HL-60 (cell line): ENCODE measurements at regions not wholly inside any gene's neighbourhood (a gene's known extent, or its start where the extent isn't known, plus 50 kb on each side); places are given as distances from the start of the nearest gene placed in this dataset.

Source experiments
- DNase-seq, 2 experiments: peaks; one replicate each; pipeline ENCODE4 v3.0.0-alpha.2; 2010 to 2020; ENCODE audit warnings: low read depth in 1 of 2, low spot score in 1 of 2
- H3K27ac ChIP-seq: fragments of 250-450 bp; sonication (Bioruptor Pico); replicated peaks from 2 replicates; pipeline ENCODE4 v1.5.1; 2020; ENCODE audit warnings: mild to moderate bottlenecking, moderate library complexity
- H3K27me3 ChIP-seq: fragments of 250-450 bp; sonication (Bioruptor Pico); 2 replicates; pipeline ENCODE4 v1.5.1; 2021; ENCODE audit warnings: mild to moderate bottlenecking, moderate library complexity; ENCODE audit not compliant: insufficient read depth, poor library complexity, severe bottlenecking
- H3K4me3 ChIP-seq: replicated peaks from 2 replicates; pipeline ENCODE4 v1.5.1; 2011; ENCODE audit warnings: mild to moderate bottlenecking, control low read depth, low read length; ENCODE audit not compliant: insufficient read depth
- GABPA ChIP-seq: IDR thresholded peaks from 2 replicates; pipeline ENCODE4 v1.6.1; 2012; ENCODE audit warnings: low read depth
- POLR2AphosphoS5 ChIP-seq: IDR thresholded peaks from 2 replicates; pipeline ENCODE4 v1.6.1; 2012; ENCODE audit warnings: low read depth
- SPI1 ChIP-seq: IDR thresholded peaks from 2 replicates; pipeline ENCODE4 v1.6.1; 2012; ENCODE audit warnings: low read depth, mild to moderate bottlenecking, borderline replicate concordance
- TF ChIP-seq, protein P1 (sequence below): IDR thresholded peaks from 2 replicates; pipeline ENCODE4 v1.6.1; 2012; ENCODE audit warnings: low read depth; ENCODE audit not compliant: insufficient replicate concordance
- TF ChIP-seq, protein P2 (sequence below): IDR thresholded peaks from one replicate; pipeline ENCODE4 v1.5.1; 2011; ENCODE audit warnings: low read length, control low read depth, inconsistent platforms; ENCODE audit not compliant: insufficient read depth

DNA sequence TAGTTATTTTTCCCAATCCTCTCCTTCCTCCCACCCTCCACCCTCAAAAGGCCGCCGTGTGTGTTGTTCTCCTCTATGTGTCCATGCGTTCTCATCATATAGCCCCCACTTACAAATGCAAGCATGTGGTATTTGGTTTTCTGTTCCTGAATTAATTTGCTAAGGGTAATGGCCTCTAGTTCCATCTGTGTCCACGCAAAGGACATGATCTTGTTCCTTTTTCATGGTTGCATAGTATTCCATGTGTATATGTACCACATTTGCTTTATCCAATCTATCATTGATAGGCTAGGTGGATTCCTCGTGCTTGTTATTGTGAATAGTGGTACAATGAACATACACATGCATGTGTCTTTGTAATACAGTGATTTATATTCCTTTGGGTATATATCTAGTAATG is 1193.7 kb downstream of the RPA4 start:
- Histone ChIP-seq H3K4me3 (no peak overlapping the region), H3K27ac (no peak overlapping the region), H3K27me3 (no peaks in the 10 kb centered on the region)
- no peak for DNase-seq
- TF ChIP-seq, protein P1, sequence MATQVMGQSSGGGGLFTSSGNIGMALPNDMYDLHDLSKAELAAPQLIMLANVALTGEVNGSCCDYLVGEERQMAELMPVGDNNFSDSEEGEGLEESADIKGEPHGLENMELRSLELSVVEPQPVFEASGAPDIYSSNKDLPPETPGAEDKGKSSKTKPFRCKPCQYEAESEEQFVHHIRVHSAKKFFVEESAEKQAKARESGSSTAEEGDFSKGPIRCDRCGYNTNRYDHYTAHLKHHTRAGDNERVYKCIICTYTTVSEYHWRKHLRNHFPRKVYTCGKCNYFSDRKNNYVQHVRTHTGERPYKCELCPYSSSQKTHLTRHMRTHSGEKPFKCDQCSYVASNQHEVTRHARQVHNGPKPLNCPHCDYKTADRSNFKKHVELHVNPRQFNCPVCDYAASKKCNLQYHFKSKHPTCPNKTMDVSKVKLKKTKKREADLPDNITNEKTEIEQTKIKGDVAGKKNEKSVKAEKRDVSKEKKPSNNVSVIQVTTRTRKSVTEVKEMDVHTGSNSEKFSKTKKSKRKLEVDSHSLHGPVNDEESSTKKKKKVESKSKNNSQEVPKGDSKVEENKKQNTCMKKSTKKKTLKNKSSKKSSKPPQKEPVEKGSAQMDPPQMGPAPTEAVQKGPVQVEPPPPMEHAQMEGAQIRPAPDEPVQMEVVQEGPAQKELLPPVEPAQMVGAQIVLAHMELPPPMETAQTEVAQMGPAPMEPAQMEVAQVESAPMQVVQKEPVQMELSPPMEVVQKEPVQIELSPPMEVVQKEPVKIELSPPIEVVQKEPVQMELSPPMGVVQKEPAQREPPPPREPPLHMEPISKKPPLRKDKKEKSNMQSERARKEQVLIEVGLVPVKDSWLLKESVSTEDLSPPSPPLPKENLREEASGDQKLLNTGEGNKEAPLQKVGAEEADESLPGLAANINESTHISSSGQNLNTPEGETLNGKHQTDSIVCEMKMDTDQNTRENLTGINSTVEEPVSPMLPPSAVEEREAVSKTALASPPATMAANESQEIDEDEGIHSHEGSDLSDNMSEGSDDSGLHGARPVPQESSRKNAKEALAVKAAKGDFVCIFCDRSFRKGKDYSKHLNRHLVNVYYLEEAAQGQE, result no peak
- TF ChIP-seq GABPA (no peak), POLR2AphosphoS5 (no peak), SPI1 (no peak)
- TF ChIP-seq, protein P2, sequence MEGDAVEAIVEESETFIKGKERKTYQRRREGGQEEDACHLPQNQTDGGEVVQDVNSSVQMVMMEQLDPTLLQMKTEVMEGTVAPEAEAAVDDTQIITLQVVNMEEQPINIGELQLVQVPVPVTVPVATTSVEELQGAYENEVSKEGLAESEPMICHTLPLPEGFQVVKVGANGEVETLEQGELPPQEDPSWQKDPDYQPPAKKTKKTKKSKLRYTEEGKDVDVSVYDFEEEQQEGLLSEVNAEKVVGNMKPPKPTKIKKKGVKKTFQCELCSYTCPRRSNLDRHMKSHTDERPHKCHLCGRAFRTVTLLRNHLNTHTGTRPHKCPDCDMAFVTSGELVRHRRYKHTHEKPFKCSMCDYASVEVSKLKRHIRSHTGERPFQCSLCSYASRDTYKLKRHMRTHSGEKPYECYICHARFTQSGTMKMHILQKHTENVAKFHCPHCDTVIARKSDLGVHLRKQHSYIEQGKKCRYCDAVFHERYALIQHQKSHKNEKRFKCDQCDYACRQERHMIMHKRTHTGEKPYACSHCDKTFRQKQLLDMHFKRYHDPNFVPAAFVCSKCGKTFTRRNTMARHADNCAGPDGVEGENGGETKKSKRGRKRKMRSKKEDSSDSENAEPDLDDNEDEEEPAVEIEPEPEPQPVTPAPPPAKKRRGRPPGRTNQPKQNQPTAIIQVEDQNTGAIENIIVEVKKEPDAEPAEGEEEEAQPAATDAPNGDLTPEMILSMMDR, result no peak

DNA sequence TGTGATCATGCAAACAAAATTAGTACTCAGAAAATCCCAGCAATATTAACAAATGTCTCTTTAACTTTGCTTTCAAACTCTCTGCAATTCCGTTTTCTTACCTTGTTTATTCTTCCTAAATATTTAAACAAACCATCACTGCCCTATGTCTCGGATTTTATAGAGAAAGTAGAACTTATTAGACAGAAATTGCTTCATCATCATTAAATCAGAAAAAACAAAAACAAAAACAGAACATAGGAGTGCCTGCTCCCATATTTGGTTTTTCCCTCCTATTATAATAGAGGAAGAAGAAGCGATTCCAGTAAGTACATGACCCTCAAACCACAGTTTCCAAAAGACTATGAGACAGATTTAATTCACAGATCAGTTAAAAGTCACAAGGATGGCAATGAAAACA is 1228.0 kb downstream of the RPA4 start:
- no peaks in the 10 kb centered on the region for H3K27me3 ChIP-seq
- no peak for DNase-seq
- H3K4me3 ChIP-seq, result no peak overlapping the region
- TF ChIP-seq SPI1 (no peak), GABPA (no peak), POLR2AphosphoS5 (no peak)
- TF ChIP-seq, protein P2, result no peak
- TF ChIP-seq, protein P1, result no peak
- no peak overlapping the region for H3K27ac ChIP-seq

DNA sequence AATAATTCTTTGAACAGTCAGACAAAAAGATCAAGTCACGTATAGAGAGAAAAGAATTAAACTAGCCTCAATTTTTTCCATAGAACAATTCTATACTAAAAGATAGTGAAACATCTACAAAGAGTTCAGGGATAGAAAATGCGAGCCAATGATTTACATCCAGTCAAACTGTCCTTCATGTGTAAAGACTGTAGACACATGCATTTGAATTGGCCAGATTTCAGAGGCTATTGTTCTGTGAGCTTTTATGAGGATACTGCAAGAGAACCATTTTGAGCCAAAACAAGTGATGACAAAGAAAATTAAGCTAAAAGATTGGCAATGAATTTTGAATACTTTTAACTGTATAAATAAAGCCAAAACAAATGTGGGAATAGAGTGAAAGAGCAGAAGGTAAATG is 1230.3 kb downstream of the RPA4 start:
- no peak overlapping the region for H3K27ac ChIP-seq
- H3K27me3 ChIP-seq, result no peaks in the 10 kb centered on the region
- DNase-seq, result no peak
- no peak overlapping the region for H3K4me3 ChIP-seq
- TF ChIP-seq, protein P2, result no peak
- no peak for TF ChIP-seq GABPA

DNA sequence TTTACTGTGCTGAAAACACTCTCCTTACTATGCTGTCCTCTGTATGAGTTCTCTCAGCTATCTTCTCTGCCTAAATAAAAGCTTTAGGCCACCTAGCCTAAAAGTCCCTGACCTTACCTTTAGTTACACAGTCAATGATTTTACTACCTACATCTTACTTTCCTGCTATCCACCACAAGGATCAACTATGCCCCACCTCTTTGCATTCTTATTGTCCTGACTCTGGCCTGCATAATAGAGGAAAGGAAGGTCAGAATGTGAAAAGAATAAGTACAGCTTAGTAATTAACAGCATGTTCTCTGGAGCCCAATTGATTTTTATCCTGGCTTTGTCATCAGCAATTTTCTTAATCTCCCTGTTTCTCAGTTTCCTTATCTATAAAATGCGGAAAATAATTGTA is 1257.8 kb downstream of the RPA4 start:
- no peak for DNase-seq
- Histone ChIP-seq H3K27ac (no peak overlapping the region), H3K27me3 (no peaks in the 10 kb centered on the region), H3K4me3 (no peak overlapping the region)
- TF ChIP-seq SPI1, result no peak
- TF ChIP-seq GABPA, result no peak
- TF ChIP-seq, protein P2, result no peak
- no peak for TF ChIP-seq POLR2AphosphoS5
- TF ChIP-seq, protein P1, result no peak
